ENCODE measurements at regions not wholly inside any gene's neighbourhood (a gene's known extent, or its start where the extent isn't known, plus 50 kb on each side); places are given as distances from the start of the nearest gene placed in this dataset.
"Not testable (repeated sequence)": the region's sequence is repeated elsewhere in the genome, so short reads cannot be mapped to it uniquely, and the experiment has no call there.

GRCh38 chr4:15168759-15169158, 166.5 kb downstream of the CPEB2 start:
- Histone ChIP-seq H3K4me3 (no peak overlapping the region), H3K4me1 (no peaks in the 10 kb centered on the region), H3K27me3 (ENCODE audit: low read depth) (no peaks in the 10 kb centered on the region), H3K36me3 (no peaks in the 10 kb centered on the region), H3K9me3 (no peaks in the 10 kb centered on the region), H3K27ac (no peak overlapping the region)
- intact Hi-C loops (cut with DNase I) = no loop called here
- no peak for ATAC-seq
- DNase-seq = no peak
- TF ChIP-seq CTCF (IDR thresholded peaks at IDR 0.05) = no peak

- no peak for TF ChIP-seq CTCF (IDR thresholded peaks at IDR 0.05)
- no peak overlapping the region for H3K27ac ChIP-seq
- no peak for ATAC-seq
Measured at GRCh38 chr4:15171725-15172124, 169.4 kb downstream of the CPEB2 start.

GRCh38 chr4:15173251-15173650, 171.0 kb downstream of the CPEB2 start:
- Histone ChIP-seq H3K9me3 (no peaks in the 10 kb centered on the region), H3K4me1 (no peaks in the 10 kb centered on the region), H3K36me3 (no peaks in the 10 kb centered on the region), H3K4me3 (no peak overlapping the region), H3K27me3 (ENCODE audit: low read depth) (no peaks in the 10 kb centered on the region), H3K27ac (no peak overlapping the region)
- intact Hi-C loops (cut with DNase I) = no loop called here
- ATAC-seq (no peak), DNase-seq (no peak)
- no peak for TF ChIP-seq CTCF (IDR thresholded peaks at IDR 0.05)

More at GRCh38 chr4:15171725-15172124, 169.4 kb downstream of the CPEB2 start:
- Histone ChIP-seq H3K36me3 (no peaks in the 10 kb centered on the region), H3K4me1 (no peaks in the 10 kb centered on the region), H3K9me3 (no peaks in the 10 kb centered on the region), H3K27me3 (ENCODE audit: low read depth) (no peaks in the 10 kb centered on the region), H3K4me3 (no peak overlapping the region)
- intact Hi-C loops (cut with DNase I) = no loop called here
- DNase-seq = no peak

GRCh38 chr4:15174168-15174567, 171.9 kb downstream of the CPEB2 start:
- H3K4me3 ChIP-seq; H3K27ac ChIP-seq; H3K4me1 ChIP-seq; DNase-seq; ATAC-seq; H3K36me3 ChIP-seq; H3K27me3 ChIP-seq (ENCODE audit: low read depth); H3K9me3 ChIP-seq; intact Hi-C loops (cut with DNase I): not testable (repeated sequence)

GRCh38 chr4:15179842-15180241, 177.6 kb downstream of the CPEB2 start:
- H3K4me3 ChIP-seq; H3K9me3 ChIP-seq; H3K4me1 ChIP-seq; DNase-seq; H3K27me3 ChIP-seq (ENCODE audit: low read depth); H3K27ac ChIP-seq; intact Hi-C loops (cut with DNase I); H3K36me3 ChIP-seq; ATAC-seq: not testable (repeated sequence)

- ATAC-seq (no peak), DNase-seq (no peak)
- H3K27me3 ChIP-seq (ENCODE audit: low read depth) = no peaks in the 10 kb centered on the region
- no peak for TF ChIP-seq CTCF (IDR thresholded peaks at IDR 0.05)
- intact Hi-C loops (cut with DNase I) = no loop called here
- no peaks in the 10 kb centered on the region for H3K36me3 ChIP-seq
- no peak overlapping the region for H3K27ac ChIP-seq
- H3K9me3 ChIP-seq = no peaks in the 10 kb centered on the region
- no peaks in the 10 kb centered on the region for H3K4me1 ChIP-seq
- H3K4me3 ChIP-seq = no peak overlapping the region
Measured at GRCh38 chr4:15182600-15183220, 180.4 kb downstream of the CPEB2 start.

GRCh38 chr4:15186149-15186548, 183.9 kb downstream of the CPEB2 start:
- no peak overlapping the region for H3K27ac ChIP-seq
- H3K27me3 ChIP-seq (ENCODE audit: low read depth) = no peaks in the 10 kb centered on the region
- no peaks in the 10 kb centered on the region for H3K36me3 ChIP-seq
- intact Hi-C loops (cut with DNase I) = no loop called here
- H3K4me1 ChIP-seq = no peaks in the 10 kb centered on the region
- no peaks in the 10 kb centered on the region for H3K9me3 ChIP-seq
- ATAC-seq (no peak), DNase-seq (no peak)
- H3K4me3 ChIP-seq = no peak overlapping the region
- TF ChIP-seq CTCF (IDR thresholded peaks at IDR 0.05) = no peak

All from lower lobe of right lung (tissue), 2 donors.